ENCODE measurements at regions not wholly inside any gene's neighbourhood (a gene's known extent, or its start where the extent isn't known, plus 50 kb on each side); places are given as distances from the start of the nearest gene placed in this dataset.

GRCh38 chr9:105043370-105043936, 115.5 kb upstream of the ABCA1 start:
- TF ChIP-seq, protein P1, sequence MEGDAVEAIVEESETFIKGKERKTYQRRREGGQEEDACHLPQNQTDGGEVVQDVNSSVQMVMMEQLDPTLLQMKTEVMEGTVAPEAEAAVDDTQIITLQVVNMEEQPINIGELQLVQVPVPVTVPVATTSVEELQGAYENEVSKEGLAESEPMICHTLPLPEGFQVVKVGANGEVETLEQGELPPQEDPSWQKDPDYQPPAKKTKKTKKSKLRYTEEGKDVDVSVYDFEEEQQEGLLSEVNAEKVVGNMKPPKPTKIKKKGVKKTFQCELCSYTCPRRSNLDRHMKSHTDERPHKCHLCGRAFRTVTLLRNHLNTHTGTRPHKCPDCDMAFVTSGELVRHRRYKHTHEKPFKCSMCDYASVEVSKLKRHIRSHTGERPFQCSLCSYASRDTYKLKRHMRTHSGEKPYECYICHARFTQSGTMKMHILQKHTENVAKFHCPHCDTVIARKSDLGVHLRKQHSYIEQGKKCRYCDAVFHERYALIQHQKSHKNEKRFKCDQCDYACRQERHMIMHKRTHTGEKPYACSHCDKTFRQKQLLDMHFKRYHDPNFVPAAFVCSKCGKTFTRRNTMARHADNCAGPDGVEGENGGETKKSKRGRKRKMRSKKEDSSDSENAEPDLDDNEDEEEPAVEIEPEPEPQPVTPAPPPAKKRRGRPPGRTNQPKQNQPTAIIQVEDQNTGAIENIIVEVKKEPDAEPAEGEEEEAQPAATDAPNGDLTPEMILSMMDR (IDR thresholded peaks at IDR 0.05) = no peak
- TF ChIP-seq POLR2A (IDR thresholded peaks at IDR 0.05) = no peak
